H1 (cell line): ENCODE measurements at regions not wholly inside any gene's neighbourhood (a gene's known extent, or its start where the extent isn't known, plus 50 kb on each side); places are given as distances from the start of the nearest gene placed in this dataset.

Source experiments
- ATF2 ChIP-seq: IDR thresholded peaks from 2 replicates; pipeline ENCODE4 v1.6.1; 2012; ENCODE audit warnings: low read length, inconsistent platforms
- BACH1 ChIP-seq: IDR thresholded peaks from 2 replicates; pipeline ENCODE4 v1.6.1; 2012; ENCODE audit warnings: low read length, improper control_type of control experiment
- CHD2 ChIP-seq: IDR thresholded peaks from 2 replicates; pipeline ENCODE4 v1.6.1; 2012; ENCODE audit warnings: low read length, improper control_type of control experiment
- CTBP2 ChIP-seq: IDR thresholded peaks from 2 replicates; pipeline ENCODE4 v1.7.0; 2011; ENCODE audit warnings: borderline replicate concordance, mild to moderate bottlenecking, moderate library complexity, mixed read lengths, low read length; ENCODE audit not compliant: insufficient read depth, insufficient read length
- EZH2 ChIP-seq: fragments of 200-600 bp; sonication (generic); IDR thresholded peaks from 2 replicates; pipeline ENCODE4 v1.7.1; 2012; ENCODE audit warnings: low read depth, mild to moderate bottlenecking, moderate library complexity, low read length, inconsistent platforms; ENCODE audit not compliant: severe bottlenecking
- JUND ChIP-seq: IDR thresholded peaks from 2 replicates; pipeline ENCODE4 v1.6.1; 2011; ENCODE audit warnings: mild to moderate bottlenecking, improper control_type of control experiment, low read length
- KDM1A ChIP-seq: fragments of 200-600, 300-600 bp; sonication (generic); IDR thresholded peaks from 2 replicates; pipeline ENCODE4 v1.7.1; 2016; ENCODE audit warnings: mild to moderate bottlenecking, low read length, borderline replicate concordance
- KDM4A ChIP-seq: IDR thresholded peaks from one replicate; pipeline ENCODE4 v1.7.1; 2012; ENCODE audit warnings: low read depth, mild to moderate bottlenecking, moderate library complexity, low read length, inconsistent platforms; ENCODE audit not compliant: severe bottlenecking
- NANOG ChIP-seq: IDR thresholded peaks from 2 replicates; pipeline ENCODE4 v1.6.1; 2011; ENCODE audit warnings: low read length, low read depth, mild to moderate bottlenecking, inconsistent platforms; ENCODE audit not compliant: insufficient read depth, poor library complexity, severe bottlenecking
- NRF1 ChIP-seq: IDR thresholded peaks from 2 replicates; pipeline ENCODE4 v1.6.1; 2011; ENCODE audit warnings: mild to moderate bottlenecking, low read depth, low read length, improper control_type of control experiment
- RNF2 ChIP-seq: fragments of 200-900, 300-1000 bp; sonication (generic); IDR thresholded peaks from 2 replicates; pipeline ENCODE4 v1.7.1; 2016; ENCODE audit warnings: borderline replicate concordance, low read depth, mild to moderate bottlenecking, antibody characterized with exemption, low read length; ENCODE audit not compliant: poor library complexity, severe bottlenecking; ENCODE audit errors: missing control alignments
- SAP30 ChIP-seq: fragments of 300-600 bp; sonication (generic); IDR thresholded peaks from 2 replicates; pipeline ENCODE4 v1.7.1; 2012; ENCODE audit warnings: low read length, moderate library complexity, mild to moderate bottlenecking, inconsistent platforms; ENCODE audit not compliant: insufficient read depth, insufficient replicate concordance
- SIX5 ChIP-seq: IDR thresholded peaks from 2 replicates; pipeline ENCODE4 v1.6.1; 2011; ENCODE audit warnings: mild to moderate bottlenecking, low read depth, low read length
- SP4 ChIP-seq: IDR thresholded peaks from 2 replicates; pipeline ENCODE4 v1.6.1; 2012; ENCODE audit warnings: low read length, inconsistent platforms
- TAF1 ChIP-seq: IDR thresholded peaks from 2 replicates; pipeline ENCODE4 v1.6.1; 2011; ENCODE audit warnings: mild to moderate bottlenecking, low read depth, low read length
- TCF12 ChIP-seq: IDR thresholded peaks from 2 replicates; pipeline ENCODE4 v1.6.1; 2011; ENCODE audit warnings: low read depth, mild to moderate bottlenecking, low read length
- YY1 ChIP-seq: IDR thresholded peaks from 2 replicates; pipeline ENCODE4 v1.6.1; 2011; ENCODE audit warnings: low read depth, mild to moderate bottlenecking, low read length
- ZNF274 ChIP-seq: IDR thresholded peaks from 2 replicates; pipeline ENCODE4 v1.7.0; 2012; ENCODE audit warnings: low read length, borderline replicate concordance; ENCODE audit errors: extremely low read depth
- TF ChIP-seq, protein P1 (sequence below), 3 experiments: IDR thresholded peaks; 1 replicate in 2 of 3; 2 replicates in 1 of 3; pipeline versions ENCODE4 v1.5.1 to v1.6.1; 2011; ENCODE audit warnings: low read length in 3 of 3, mild to moderate bottlenecking in 3 of 3, inconsistent platforms in 2 of 3, low read depth in 1 of 3, moderate library complexity in 1 of 3; ENCODE audit not compliant: insufficient read depth in 1 of 3; ENCODE audit errors: control extremely low read depth in 1 of 3

DNA sequence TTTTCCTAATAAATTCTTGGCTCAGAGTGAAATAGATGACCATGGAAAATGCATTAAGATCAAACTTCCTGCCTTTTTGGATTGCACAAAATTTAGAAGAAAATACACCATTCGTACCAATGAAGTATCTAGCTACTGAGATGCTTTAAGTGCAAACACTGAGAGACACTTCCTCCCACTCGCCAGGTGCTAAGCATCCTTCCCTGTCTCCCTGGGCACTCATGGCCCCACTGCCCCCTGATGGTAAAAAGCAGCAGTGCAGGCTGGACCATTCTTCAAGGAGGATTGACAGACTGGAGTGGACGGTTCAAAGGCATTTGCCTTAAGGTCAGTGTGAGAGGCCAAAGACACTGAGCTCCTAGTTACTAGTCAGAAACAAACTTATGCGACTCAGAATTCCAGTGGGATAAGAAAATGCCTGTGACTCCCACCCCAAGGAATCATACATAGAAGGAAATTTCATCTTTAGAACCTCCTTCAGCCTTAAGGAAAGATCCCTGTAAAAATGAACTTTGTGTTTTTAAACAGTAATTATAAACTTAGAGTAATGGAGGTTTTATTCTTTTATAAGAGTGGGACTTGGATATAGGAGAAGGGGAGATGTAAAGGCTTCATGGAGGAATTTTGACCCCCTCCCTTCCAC is 86.0 kb upstream of the SLC30A5 start (continued):
- TF ChIP-seq JUND (no peak), SP4 (no peak), RNF2 (no peak), KDM4A (no peak), CTBP2 (no peak), KDM1A (no peak; the same call in 1 of the 2 replicates), TCF12 (peak; percentile 64; the same call in 1 of the 2 replicates), CHD2 (no peak), NRF1 (no peak), EZH2 (no peak), ATF2 (no peak), TAF1 (no peak), NANOG (no peak), SAP30 (no peak), YY1 (peak; percentile 48; the same call in 1 of the 2 replicates), SIX5 (no peak), BACH1 (no peak), ZNF274 (no peak)
- TF ChIP-seq, protein P1, sequence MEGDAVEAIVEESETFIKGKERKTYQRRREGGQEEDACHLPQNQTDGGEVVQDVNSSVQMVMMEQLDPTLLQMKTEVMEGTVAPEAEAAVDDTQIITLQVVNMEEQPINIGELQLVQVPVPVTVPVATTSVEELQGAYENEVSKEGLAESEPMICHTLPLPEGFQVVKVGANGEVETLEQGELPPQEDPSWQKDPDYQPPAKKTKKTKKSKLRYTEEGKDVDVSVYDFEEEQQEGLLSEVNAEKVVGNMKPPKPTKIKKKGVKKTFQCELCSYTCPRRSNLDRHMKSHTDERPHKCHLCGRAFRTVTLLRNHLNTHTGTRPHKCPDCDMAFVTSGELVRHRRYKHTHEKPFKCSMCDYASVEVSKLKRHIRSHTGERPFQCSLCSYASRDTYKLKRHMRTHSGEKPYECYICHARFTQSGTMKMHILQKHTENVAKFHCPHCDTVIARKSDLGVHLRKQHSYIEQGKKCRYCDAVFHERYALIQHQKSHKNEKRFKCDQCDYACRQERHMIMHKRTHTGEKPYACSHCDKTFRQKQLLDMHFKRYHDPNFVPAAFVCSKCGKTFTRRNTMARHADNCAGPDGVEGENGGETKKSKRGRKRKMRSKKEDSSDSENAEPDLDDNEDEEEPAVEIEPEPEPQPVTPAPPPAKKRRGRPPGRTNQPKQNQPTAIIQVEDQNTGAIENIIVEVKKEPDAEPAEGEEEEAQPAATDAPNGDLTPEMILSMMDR (IDR thresholded peaks at IDR 0.05; ENCODE audit: control extremely low read depth in 1 of 3, insufficient read depth in 1 of 3, low read depth in 1 of 3, low read length in 3 of 3), result peak; percentile 83 to 99 (median 99)
